Testis (tissue), 2 donors: ENCODE measurements at regions not wholly inside any gene's neighbourhood (a gene's known extent, or its start where the extent isn't known, plus 50 kb on each side); places are given as distances from the start of the nearest gene placed in this dataset.
"Not testable (repeated sequence)": the region's sequence is repeated elsewhere in the genome, so short reads cannot be mapped to it uniquely, and the experiment has no call there.

ENCODE experiments used
- CTCF ChIP-seq, 3 experiments: fragments of 450-650 bp in 2 of 3; fragments of 200-600 bp in 1 of 3; sonication (generic) in 1 of 3; IDR thresholded peaks; one replicate each; pipeline ENCODE4 v1.5.1; 2016 to 2019; ENCODE audit warnings: antibody characterized with exemption in 3 of 3, mild to moderate bottlenecking in 2 of 3, moderate library complexity in 1 of 3
- POLR2A ChIP-seq: fragments of 450-650 bp; IDR thresholded peaks from one replicate; pipeline ENCODE4 v1.6.1; 2017; ENCODE audit warnings: antibody characterized with exemption, mild to moderate bottlenecking, moderate library complexity

- TF ChIP-seq CTCF (IDR thresholded peaks at IDR 0.05); POLR2A: not testable (repeated sequence)
Measured at GRCh38 chr1:188749275-188749674, 1728.4 kb downstream of the BRINP3 start.
